ENCODE measurements at regions not wholly inside any gene's neighbourhood (a gene's known extent, or its start where the extent isn't known, plus 50 kb on each side); places are given as distances from the start of the nearest gene placed in this dataset.

DNA sequence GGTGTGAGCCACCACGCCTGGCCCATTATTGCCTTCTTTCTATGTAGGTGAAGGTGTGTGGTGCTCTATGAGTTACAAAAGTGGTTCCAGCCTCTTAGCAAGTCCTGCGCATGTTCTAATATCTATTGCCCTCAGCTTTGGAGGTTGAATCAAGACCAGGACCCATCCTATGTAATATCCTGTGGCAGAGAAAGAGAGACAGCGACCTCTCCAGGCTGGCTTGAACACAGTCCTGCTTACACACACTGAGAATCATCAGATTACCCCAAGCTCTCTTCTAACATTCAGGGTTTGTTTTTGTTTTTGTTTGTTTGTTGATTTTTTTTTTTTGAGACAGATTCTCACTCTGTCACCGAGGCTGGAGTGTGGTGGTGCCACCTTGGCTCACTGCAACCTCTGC lies 94.7 kb upstream of the OSMR start:
- 94% methylated on average over 2 of the region's 4 CpGs for WGBS (ENCODE audit: insufficient coverage)
- CTCF ChIA-PET, result no interaction called here
- Histone ChIP-seq H3K27ac (ENCODE audit: insufficient read depth in 1 of 2, low read depth in 1 of 2, low read length in 2 of 2, poor library complexity in 1 of 2, severe bottlenecking in 2 of 2) (no peak overlapping the region), H3K9me3 (ENCODE audit: control extremely low read depth in 1 of 5, control insufficient read depth in 4 of 5, insufficient read depth in 2 of 5, low read depth in 1 of 5, low read length in 4 of 5) (no peaks in the 10 kb centered on the region), H3K4me3 (ENCODE audit: control insufficient read depth in 1 of 7, extremely low read depth in 1 of 7, insufficient read depth in 4 of 7, low read depth in 2 of 7, low read length in 6 of 7) (no peak overlapping the region), H3K4me1 (ENCODE audit: control extremely low read depth in 1 of 4, control insufficient read depth in 4 of 4, insufficient read depth in 4 of 4, low read length in 3 of 4) (no peaks in the 10 kb centered on the region), H3K36me3 (ENCODE audit: control insufficient read depth in 4 of 4, insufficient read depth in 4 of 4, low read length in 3 of 4) (no peaks in the 10 kb centered on the region), H3K27me3 (replicated peaks in 2 of 5; ENCODE audit: control insufficient read depth in 4 of 5, insufficient read depth in 5 of 5, low read length in 4 of 5) (peaks cover 0 to 29% (median 6%) of the 10 kb centered on the region in 5 experiments)
- DNase-seq, result no peak
- POLR2A ChIA-PET, result no interaction called here

DNA sequence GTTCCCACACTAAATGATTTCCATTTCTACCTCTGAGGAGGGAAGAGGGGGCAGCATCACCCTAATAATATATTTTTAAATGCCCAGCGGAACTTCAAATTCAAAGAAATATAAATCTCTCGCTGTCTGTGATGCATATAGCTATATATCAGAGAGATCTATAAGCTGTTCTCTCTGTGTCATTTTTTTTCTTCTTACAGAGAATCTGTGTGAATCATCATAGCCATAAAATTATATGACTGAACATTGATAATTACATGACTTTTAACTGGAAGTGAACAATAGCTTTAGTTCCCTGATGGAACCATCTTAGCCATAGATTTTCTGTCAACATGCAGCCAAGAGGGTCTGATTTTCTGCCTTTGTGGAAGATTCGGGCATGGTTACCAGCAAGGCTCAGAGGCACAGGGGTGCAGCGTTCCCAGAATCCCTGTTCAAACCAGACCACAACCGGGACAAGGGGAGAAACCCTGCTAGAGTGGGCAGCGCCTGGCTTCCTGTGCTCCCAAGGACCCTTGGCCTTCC lies 93.7 kb upstream of the OSMR start:
- H3K27me3 ChIP-seq (replicated peaks in 2 of 5; ENCODE audit: control insufficient read depth in 4 of 5, insufficient read depth in 5 of 5, low read length in 4 of 5), result peaks cover 0 to 23% (median 6%) of the 10 kb centered on the region in 5 experiments
- no peak overlapping the region for H3K27ac ChIP-seq (ENCODE audit: insufficient read depth in 1 of 2, low read depth in 1 of 2, low read length in 2 of 2, poor library complexity in 1 of 2, severe bottlenecking in 2 of 2)
- CTCF ChIA-PET, result no interaction called here
- H3K4me3 ChIP-seq (ENCODE audit: control insufficient read depth in 1 of 7, extremely low read depth in 1 of 7, insufficient read depth in 4 of 7, low read depth in 2 of 7, low read length in 6 of 7), result no peak overlapping the region
- no peaks in the 10 kb centered on the region for H3K36me3 ChIP-seq (ENCODE audit: control insufficient read depth in 4 of 4, insufficient read depth in 4 of 4, low read length in 3 of 4)
- H3K9me3 ChIP-seq (ENCODE audit: control extremely low read depth in 1 of 5, control insufficient read depth in 4 of 5, insufficient read depth in 2 of 5, low read depth in 1 of 5, low read length in 4 of 5), result no peaks in the 10 kb centered on the region
- H3K4me1 ChIP-seq (ENCODE audit: control extremely low read depth in 1 of 4, control insufficient read depth in 4 of 4, insufficient read depth in 4 of 4, low read length in 3 of 4), result no peaks in the 10 kb centered on the region
- WGBS (ENCODE audit: insufficient coverage), result 91% methylated on average over 4 of the region's 6 CpGs
- DNase-seq, result no peak
- POLR2A ChIA-PET, result no interaction called here

DNA sequence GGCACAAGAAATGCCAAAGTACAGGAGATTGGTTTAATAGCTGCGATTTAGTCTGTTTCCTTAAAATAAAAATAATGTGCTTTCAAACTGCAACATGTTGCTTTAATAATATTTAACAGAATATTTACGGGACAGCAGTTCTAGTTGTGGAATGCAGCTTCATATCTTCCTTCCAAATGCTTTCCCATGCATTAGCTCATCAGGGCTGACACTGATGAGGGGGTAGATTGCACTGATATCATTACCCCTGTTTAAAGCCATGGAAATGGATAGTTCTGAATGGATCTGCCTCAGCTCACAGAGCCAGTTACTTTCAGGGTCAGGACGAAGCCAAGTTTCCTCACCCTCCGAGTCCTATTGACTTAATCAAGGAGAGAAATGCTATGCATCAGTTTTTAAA lies 93.2 kb upstream of the OSMR start:
- H3K27me3 ChIP-seq (replicated peaks in 2 of 5; ENCODE audit: control insufficient read depth in 4 of 5, insufficient read depth in 5 of 5, low read length in 4 of 5), result peaks cover 0 to 22% (median 6%) of the 10 kb centered on the region in 5 experiments
- no peak overlapping the region for H3K4me3 ChIP-seq (ENCODE audit: control insufficient read depth in 1 of 7, extremely low read depth in 1 of 7, insufficient read depth in 4 of 7, low read depth in 2 of 7, low read length in 6 of 7)
- H3K9me3 ChIP-seq (ENCODE audit: control extremely low read depth in 1 of 5, control insufficient read depth in 4 of 5, insufficient read depth in 2 of 5, low read depth in 1 of 5, low read length in 4 of 5), result no peaks in the 10 kb centered on the region
- ChIA-PET POLR2A (no interaction called here), CTCF (no interaction called here)
- H3K27ac ChIP-seq (ENCODE audit: insufficient read depth in 1 of 2, low read depth in 1 of 2, low read length in 2 of 2, poor library complexity in 1 of 2, severe bottlenecking in 2 of 2), result no peak overlapping the region
- 100% methylated on average over 1 of the region's 4 CpGs for WGBS (ENCODE audit: insufficient coverage)
- DNase-seq, result no peak
- no peaks in the 10 kb centered on the region for H3K4me1 ChIP-seq (ENCODE audit: control extremely low read depth in 1 of 4, control insufficient read depth in 4 of 4, insufficient read depth in 4 of 4, low read length in 3 of 4)
- H3K36me3 ChIP-seq (ENCODE audit: control insufficient read depth in 4 of 4, insufficient read depth in 4 of 4, low read length in 3 of 4), result no peaks in the 10 kb centered on the region

DNA sequence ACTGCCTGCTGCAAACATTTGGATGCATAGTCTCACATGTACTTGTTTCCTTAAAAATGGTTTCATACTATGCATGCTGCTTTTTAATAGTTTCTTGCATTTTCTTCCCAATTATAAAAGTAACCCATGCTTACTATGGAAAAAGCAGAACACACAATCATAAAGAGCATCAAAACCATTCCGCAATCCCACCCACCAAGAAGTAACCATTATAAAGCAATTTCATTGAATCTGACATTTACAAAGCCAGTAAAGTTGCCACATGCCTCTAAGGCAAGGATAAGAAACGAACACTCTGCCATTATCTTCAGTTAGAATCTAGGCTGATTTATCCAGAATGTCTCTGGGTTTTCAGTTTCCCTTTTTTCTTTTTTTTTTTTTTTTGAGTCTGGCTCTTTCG lies 92.7 kb upstream of the OSMR start:
- ChIA-PET POLR2A (no interaction called here), CTCF (no interaction called here)
- no peak overlapping the region for H3K27ac ChIP-seq (ENCODE audit: insufficient read depth in 1 of 2, low read depth in 1 of 2, low read length in 2 of 2, poor library complexity in 1 of 2, severe bottlenecking in 2 of 2)
- H3K4me1 ChIP-seq (ENCODE audit: control extremely low read depth in 1 of 4, control insufficient read depth in 4 of 4, insufficient read depth in 4 of 4, low read length in 3 of 4), result no peaks in the 10 kb centered on the region
- H3K27me3 ChIP-seq (replicated peaks in 2 of 5; ENCODE audit: control insufficient read depth in 4 of 5, insufficient read depth in 5 of 5, low read length in 4 of 5), result peaks cover 0 to 22% (median 6%) of the 10 kb centered on the region in 5 experiments
- H3K9me3 ChIP-seq (ENCODE audit: control extremely low read depth in 1 of 5, control insufficient read depth in 4 of 5, insufficient read depth in 2 of 5, low read depth in 1 of 5, low read length in 4 of 5), result no peaks in the 10 kb centered on the region
- H3K36me3 ChIP-seq (ENCODE audit: control insufficient read depth in 4 of 4, insufficient read depth in 4 of 4, low read length in 3 of 4), result no peaks in the 10 kb centered on the region
- WGBS (ENCODE audit: insufficient coverage), result 14% methylated on average over 1 of the region's 3 CpGs
- no peak overlapping the region for H3K4me3 ChIP-seq (ENCODE audit: control insufficient read depth in 1 of 7, extremely low read depth in 1 of 7, insufficient read depth in 4 of 7, low read depth in 2 of 7, low read length in 6 of 7)
- DNase-seq, result no peak

DNA sequence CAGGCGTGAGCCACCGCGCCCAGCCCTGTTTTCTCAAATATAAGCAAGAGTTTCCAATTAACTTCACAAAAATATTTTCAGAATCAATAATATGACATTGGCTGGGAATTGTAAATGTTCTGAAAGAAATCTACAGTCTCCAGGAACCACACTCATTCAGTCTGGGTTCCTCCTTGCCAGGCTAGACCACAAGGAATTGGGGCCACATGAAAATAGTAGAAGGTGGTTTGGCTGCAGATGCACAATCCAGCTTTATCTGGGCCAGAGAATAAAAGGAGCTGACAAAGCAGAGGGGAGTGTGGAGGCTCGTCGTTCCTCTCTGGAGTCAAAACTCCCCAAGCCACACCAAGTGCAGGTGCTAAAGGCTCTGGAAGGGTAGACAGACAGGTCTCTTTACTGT lies 92.0 kb upstream of the OSMR start:
- no peaks in the 10 kb centered on the region for H3K36me3 ChIP-seq (ENCODE audit: control insufficient read depth in 4 of 4, insufficient read depth in 4 of 4, low read length in 3 of 4)
- H3K27me3 ChIP-seq (replicated peaks in 2 of 5; ENCODE audit: control insufficient read depth in 4 of 5, insufficient read depth in 5 of 5, low read length in 4 of 5), result peaks cover 0 to 21% (median 6%) of the 10 kb centered on the region in 5 experiments
- ChIA-PET POLR2A (no interaction called here), CTCF (no interaction called here)
- H3K27ac ChIP-seq (ENCODE audit: insufficient read depth in 1 of 2, low read depth in 1 of 2, low read length in 2 of 2, poor library complexity in 1 of 2, severe bottlenecking in 2 of 2), result no peak overlapping the region
- H3K4me3 ChIP-seq (ENCODE audit: control insufficient read depth in 1 of 7, extremely low read depth in 1 of 7, insufficient read depth in 4 of 7, low read depth in 2 of 7, low read length in 6 of 7), result no peak overlapping the region
- no peaks in the 10 kb centered on the region for H3K4me1 ChIP-seq (ENCODE audit: control extremely low read depth in 1 of 4, control insufficient read depth in 4 of 4, insufficient read depth in 4 of 4, low read length in 3 of 4)
- 92% methylated on average over 2 of the region's 5 CpGs for WGBS (ENCODE audit: insufficient coverage)
- no peak for DNase-seq
- H3K9me3 ChIP-seq (ENCODE audit: control extremely low read depth in 1 of 5, control insufficient read depth in 4 of 5, insufficient read depth in 2 of 5, low read depth in 1 of 5, low read length in 4 of 5), result no peaks in the 10 kb centered on the region

DNA sequence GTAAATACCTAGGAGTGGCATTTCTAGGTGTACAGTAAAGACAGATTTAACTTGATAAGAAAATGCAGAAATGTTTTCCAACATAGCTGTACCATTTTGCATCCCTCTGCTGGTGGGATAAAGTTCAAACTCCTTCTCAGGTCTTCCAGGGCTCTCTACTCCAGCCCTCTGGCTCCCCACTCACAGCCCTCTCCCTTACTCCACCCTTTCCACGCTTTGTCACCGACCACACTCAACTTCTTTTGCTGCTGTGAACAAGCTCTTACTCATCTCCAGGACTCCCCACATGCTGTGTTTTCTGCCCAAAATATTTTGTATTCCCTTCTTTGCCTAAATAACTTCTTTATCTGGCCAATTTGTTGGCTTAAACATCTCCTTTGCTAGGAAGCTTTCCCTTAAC lies 90.6 kb upstream of the OSMR start:
- H3K9me3 ChIP-seq (ENCODE audit: control extremely low read depth in 1 of 5, control insufficient read depth in 4 of 5, insufficient read depth in 2 of 5, low read depth in 1 of 5, low read length in 4 of 5), result no peaks in the 10 kb centered on the region
- WGBS (ENCODE audit: insufficient coverage), result 83% methylated on average over 2 of the region's 2 CpGs
- H3K27me3 ChIP-seq (replicated peaks in 2 of 5; ENCODE audit: control insufficient read depth in 4 of 5, insufficient read depth in 5 of 5, low read length in 4 of 5), result peaks cover 0 to 23% (median 6%) of the 10 kb centered on the region in 5 experiments
- no peak overlapping the region for H3K27ac ChIP-seq (ENCODE audit: insufficient read depth in 1 of 2, low read depth in 1 of 2, low read length in 2 of 2, poor library complexity in 1 of 2, severe bottlenecking in 2 of 2)
- H3K4me1 ChIP-seq (ENCODE audit: control extremely low read depth in 1 of 4, control insufficient read depth in 4 of 4, insufficient read depth in 4 of 4, low read length in 3 of 4), result no peaks in the 10 kb centered on the region
- no peaks in the 10 kb centered on the region for H3K36me3 ChIP-seq (ENCODE audit: control insufficient read depth in 4 of 4, insufficient read depth in 4 of 4, low read length in 3 of 4)
- H3K4me3 ChIP-seq (ENCODE audit: control insufficient read depth in 1 of 7, extremely low read depth in 1 of 7, insufficient read depth in 4 of 7, low read depth in 2 of 7, low read length in 6 of 7), result no peak overlapping the region
- ChIA-PET POLR2A (no interaction called here), CTCF (no interaction called here)
- no peak for DNase-seq

DNA sequence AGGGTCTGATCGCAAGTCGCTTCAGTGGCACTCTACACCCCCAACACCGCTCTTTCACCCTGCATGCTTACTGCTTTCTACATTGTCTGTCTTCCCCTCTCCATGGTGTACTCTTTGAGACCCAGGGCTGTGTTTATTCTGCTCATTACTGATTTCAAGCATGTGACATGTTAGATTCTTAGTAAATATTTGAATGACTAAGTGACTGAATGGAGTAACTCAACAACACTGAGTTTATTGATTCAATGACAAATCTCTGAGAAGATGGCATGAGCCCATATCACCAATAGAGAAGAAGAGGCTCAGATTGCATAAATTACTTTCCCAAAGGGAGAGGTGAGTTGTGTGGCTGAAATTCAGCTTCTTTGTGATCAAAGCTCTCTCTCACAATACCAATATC lies 89.7 kb upstream of the OSMR start:
- 100% methylated on average over 3 of the region's 3 CpGs for WGBS (ENCODE audit: insufficient coverage)
- POLR2A ChIA-PET, result no interaction called here
- no peaks in the 10 kb centered on the region for H3K4me1 ChIP-seq (ENCODE audit: control extremely low read depth in 1 of 4, control insufficient read depth in 4 of 4, insufficient read depth in 4 of 4, low read length in 3 of 4)

More for the DNA sequence above, 89.7 kb upstream of the OSMR start:
- DNase-seq, result no peak
- Histone ChIP-seq H3K27me3 (replicated peaks in 2 of 5; ENCODE audit: control insufficient read depth in 4 of 5, insufficient read depth in 5 of 5, low read length in 4 of 5) (peaks cover 0 to 24% (median 6%) of the 10 kb centered on the region in 5 experiments), H3K27ac (ENCODE audit: insufficient read depth in 1 of 2, low read depth in 1 of 2, low read length in 2 of 2, poor library complexity in 1 of 2, severe bottlenecking in 2 of 2) (no peak overlapping the region), H3K4me3 (ENCODE audit: control insufficient read depth in 1 of 7, extremely low read depth in 1 of 7, insufficient read depth in 4 of 7, low read depth in 2 of 7, low read length in 6 of 7) (no peak overlapping the region), H3K36me3 (ENCODE audit: control insufficient read depth in 4 of 4, insufficient read depth in 4 of 4, low read length in 3 of 4) (no peaks in the 10 kb centered on the region), H3K9me3 (ENCODE audit: control extremely low read depth in 1 of 5, control insufficient read depth in 4 of 5, insufficient read depth in 2 of 5, low read depth in 1 of 5, low read length in 4 of 5) (no peaks in the 10 kb centered on the region)
- CTCF ChIA-PET, result no interaction called here

Data from common myeloid progenitor, CD34-positive (primary cell).